ENCODE measurements at regions not wholly inside any gene's neighbourhood (a gene's known extent, or its start where the extent isn't known, plus 50 kb on each side); places are given as distances from the start of the nearest gene placed in this dataset.

DNA sequence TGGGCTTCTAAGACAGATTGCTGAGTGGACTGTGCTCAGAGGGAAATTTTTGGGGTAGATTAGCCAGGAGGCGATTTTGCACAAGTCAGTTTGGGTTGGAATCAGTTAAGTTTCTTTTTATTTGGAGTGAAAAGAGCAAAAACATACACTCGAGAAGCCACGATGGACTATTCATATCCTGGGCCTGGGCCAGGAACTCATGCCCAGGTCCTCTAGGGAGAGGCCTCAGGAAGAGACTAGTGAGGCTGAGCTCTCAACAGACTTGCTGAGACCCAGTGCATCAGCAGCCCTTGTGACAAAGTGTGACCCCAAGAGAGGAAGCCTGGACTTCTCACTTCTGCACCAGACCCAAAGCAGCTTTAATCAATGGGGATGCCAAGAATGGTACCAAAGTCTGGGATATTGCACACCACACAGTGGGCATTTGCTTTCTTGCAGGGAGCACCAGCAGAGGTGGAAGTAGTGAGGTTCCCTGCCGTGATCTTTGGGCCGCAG, 61.6 kb upstream of the MAFB start:
- Histone ChIP-seq H3K36me3 (no peaks in the 10 kb centered on the region), H3K27ac (no peak overlapping the region), H3K4me1 (no peaks in the 10 kb centered on the region), H3K9me3 (no peaks in the 10 kb centered on the region), H3K27me3 (no peaks in the 10 kb centered on the region), H3K4me3 (no peak overlapping the region)
- intact Hi-C loops (cut with DNase I) = no loop called here
- DNase-seq = no peak
- no peak for FAIRE-seq
- WGBS, 2 donors = 41 to 58% methylated on average over 5 of the region's 5 CpGs
- no peak for ATAC-seq
- TF ChIP-seq, protein P1, sequence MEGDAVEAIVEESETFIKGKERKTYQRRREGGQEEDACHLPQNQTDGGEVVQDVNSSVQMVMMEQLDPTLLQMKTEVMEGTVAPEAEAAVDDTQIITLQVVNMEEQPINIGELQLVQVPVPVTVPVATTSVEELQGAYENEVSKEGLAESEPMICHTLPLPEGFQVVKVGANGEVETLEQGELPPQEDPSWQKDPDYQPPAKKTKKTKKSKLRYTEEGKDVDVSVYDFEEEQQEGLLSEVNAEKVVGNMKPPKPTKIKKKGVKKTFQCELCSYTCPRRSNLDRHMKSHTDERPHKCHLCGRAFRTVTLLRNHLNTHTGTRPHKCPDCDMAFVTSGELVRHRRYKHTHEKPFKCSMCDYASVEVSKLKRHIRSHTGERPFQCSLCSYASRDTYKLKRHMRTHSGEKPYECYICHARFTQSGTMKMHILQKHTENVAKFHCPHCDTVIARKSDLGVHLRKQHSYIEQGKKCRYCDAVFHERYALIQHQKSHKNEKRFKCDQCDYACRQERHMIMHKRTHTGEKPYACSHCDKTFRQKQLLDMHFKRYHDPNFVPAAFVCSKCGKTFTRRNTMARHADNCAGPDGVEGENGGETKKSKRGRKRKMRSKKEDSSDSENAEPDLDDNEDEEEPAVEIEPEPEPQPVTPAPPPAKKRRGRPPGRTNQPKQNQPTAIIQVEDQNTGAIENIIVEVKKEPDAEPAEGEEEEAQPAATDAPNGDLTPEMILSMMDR (IDR thresholded peaks at IDR 0.05) = no peak

DNA sequence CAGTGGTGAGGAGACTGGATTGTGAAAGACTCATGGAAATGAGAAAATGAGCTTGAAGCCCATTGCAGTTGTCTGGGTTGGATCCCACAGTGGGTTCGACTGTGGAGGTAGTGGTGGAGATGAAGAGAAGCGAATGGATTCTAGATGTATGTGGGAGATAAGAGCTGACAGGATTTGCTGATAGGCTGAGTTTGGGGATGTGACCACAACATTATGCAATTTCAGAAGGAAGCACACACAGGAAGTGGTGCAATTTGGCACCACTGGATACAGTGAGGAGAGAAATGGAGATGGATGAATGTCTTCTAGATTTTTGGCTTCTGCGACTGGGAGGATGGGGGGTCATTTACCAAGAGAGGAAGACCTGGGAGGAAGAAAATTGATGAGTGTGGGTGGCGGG, 64.4 kb upstream of the MAFB start:
- ATAC-seq (no peak), DNase-seq (no peak), FAIRE-seq (no peak)
- TF ChIP-seq, protein P1 (IDR thresholded peaks at IDR 0.05) = no peak
- intact Hi-C loops (cut with DNase I) = no loop called here
- Histone ChIP-seq H3K4me1 (no peaks in the 10 kb centered on the region), H3K4me3 (no peak overlapping the region), H3K27me3 (no peaks in the 10 kb centered on the region), H3K27ac (no peak overlapping the region), H3K36me3 (no peaks in the 10 kb centered on the region), H3K9me3 (no peaks in the 10 kb centered on the region)
- WGBS, 2 donors = 70 to 82% methylated on average over 4 of the region's 4 CpGs

GRCh38 chr20:40754339-40754943, 65.4 kb upstream of the MAFB start:
- 40 to 42% methylated on average over 6 of the region's 6 CpGs for WGBS, 2 donors
- TF ChIP-seq, protein P1 (IDR thresholded peaks at IDR 0.05) = no peak
- H3K9me3 ChIP-seq = no peaks in the 10 kb centered on the region
- no peak for FAIRE-seq
- peak in 1 of 4 donors; percentile 25 for ATAC-seq
- intact Hi-C loops (cut with DNase I) = no loop called here
- H3K27ac ChIP-seq = no peak overlapping the region
- DNase-seq = peak in 2 of 6 donors; percentile 4 to 9
- no peaks in the 10 kb centered on the region for H3K4me1 ChIP-seq
- no peak overlapping the region for H3K4me3 ChIP-seq
- no peaks in the 10 kb centered on the region for H3K27me3 ChIP-seq
- no peaks in the 10 kb centered on the region for H3K36me3 ChIP-seq

- DNase-seq (no peak), FAIRE-seq (no peak), ATAC-seq (no peak)
- Histone ChIP-seq H3K27ac (no peak overlapping the region), H3K27me3 (no peaks in the 10 kb centered on the region), H3K4me1 (no peaks in the 10 kb centered on the region), H3K36me3 (no peaks in the 10 kb centered on the region), H3K4me3 (no peak overlapping the region), H3K9me3 (no peaks in the 10 kb centered on the region)
- intact Hi-C loops (cut with DNase I) = no loop called here
- TF ChIP-seq, protein P1 (IDR thresholded peaks at IDR 0.05) = no peak
Measured at GRCh38 chr20:40757087-40757486, 68.1 kb upstream of the MAFB start.

- FAIRE-seq (no peak), DNase-seq (no peak), ATAC-seq (no peak)
- Histone ChIP-seq H3K27me3 (no peaks in the 10 kb centered on the region), H3K4me3 (no peak overlapping the region), H3K9me3 (no peaks in the 10 kb centered on the region), H3K27ac (no peak overlapping the region), H3K36me3 (no peaks in the 10 kb centered on the region), H3K4me1 (no peaks in the 10 kb centered on the region)
- TF ChIP-seq, protein P1 (IDR thresholded peaks at IDR 0.05) = no peak
- intact Hi-C loops (cut with DNase I) = no loop called here
- WGBS, 2 donors = 55 to 71% methylated on average over 2 of the region's 2 CpGs
Measured at GRCh38 chr20:40758790-40759189, 69.8 kb upstream of the MAFB start.
